ENCODE measurements at regions not wholly inside any gene's neighbourhood (a gene's known extent, or its start where the extent isn't known, plus 50 kb on each side); places are given as distances from the start of the nearest gene placed in this dataset.
"Not testable (repeated sequence)": the region's sequence is repeated elsewhere in the genome, so short reads cannot be mapped to it uniquely, and the experiment has no call there.

DNA sequence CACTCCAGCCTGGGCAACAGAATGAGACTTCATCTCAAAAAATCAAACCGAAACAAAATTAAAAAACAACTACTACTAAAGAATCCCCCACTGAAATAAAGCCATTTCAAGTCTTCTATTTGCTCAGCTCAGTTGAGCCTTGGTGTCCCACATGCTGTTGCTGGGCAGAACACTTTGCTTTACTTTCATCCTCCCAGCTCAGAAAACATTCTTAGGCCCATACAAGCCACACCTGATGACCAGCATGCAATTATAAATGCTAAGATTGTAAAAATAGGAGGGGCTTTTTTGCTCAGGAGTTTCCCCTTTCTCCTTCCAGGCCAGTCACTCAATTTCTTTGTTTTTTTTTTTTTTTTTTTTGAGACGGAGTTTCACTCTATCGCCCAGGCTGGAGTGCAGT lies 94.6 kb upstream of the PRSS12 start:
- 100% methylated on average over 1 of the region's 3 CpGs for whole genome bisulfite sequencing (ENCODE audit: insufficient coverage, insufficient read length)

DNA sequence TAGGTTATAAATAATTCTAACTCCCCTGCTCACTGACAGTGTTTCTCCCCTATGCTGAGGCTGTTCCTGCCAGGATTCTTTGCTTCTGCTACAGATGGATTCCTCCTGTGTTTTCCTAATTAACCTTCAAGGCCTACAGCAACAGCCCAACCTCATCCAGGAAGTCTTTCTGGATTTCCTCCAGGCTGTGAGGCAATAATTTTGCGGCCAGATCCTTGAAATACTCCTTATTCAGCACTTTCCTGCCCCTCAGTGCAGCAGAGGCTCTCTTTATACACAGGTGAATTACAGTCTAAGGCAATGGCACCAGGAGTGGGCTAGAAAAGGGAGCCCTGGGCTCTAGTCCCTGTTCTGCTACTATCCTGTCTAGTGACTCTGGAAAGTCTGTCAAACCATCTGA lies 102.1 kb upstream of the PRSS12 start:
- H3K4me3 ChIP-seq (ENCODE audit: low read length); H3K36me3 ChIP-seq (ENCODE audit: control insufficient read depth, insufficient read depth, low read length); H3K9me3 ChIP-seq (ENCODE audit: control insufficient read depth, insufficient read depth, low read length); H3K27ac ChIP-seq (ENCODE audit: low read length); H3K4me1 ChIP-seq (ENCODE audit: control insufficient read depth, insufficient read depth, low read length); DNase-seq (ENCODE audit: low read depth, low spot score); H3K27me3 ChIP-seq (ENCODE audit: control insufficient read depth, insufficient read depth, low read length): not testable (repeated sequence)
- WGBS (ENCODE audit: insufficient coverage, insufficient read length) = no CpG with 5 or more reads among the region's 1 CpG

More for the DNA sequence above, 94.6 kb upstream of the PRSS12 start:
- DNase-seq (ENCODE audit: low read depth, low spot score); H3K4me1 ChIP-seq (ENCODE audit: control insufficient read depth, insufficient read depth, low read length); H3K36me3 ChIP-seq (ENCODE audit: control insufficient read depth, insufficient read depth, low read length); H3K27me3 ChIP-seq (ENCODE audit: control insufficient read depth, insufficient read depth, low read length); H3K27ac ChIP-seq (ENCODE audit: low read length); H3K4me3 ChIP-seq (ENCODE audit: low read length); H3K9me3 ChIP-seq (ENCODE audit: control insufficient read depth, insufficient read depth, low read length): not testable (repeated sequence)

DNA sequence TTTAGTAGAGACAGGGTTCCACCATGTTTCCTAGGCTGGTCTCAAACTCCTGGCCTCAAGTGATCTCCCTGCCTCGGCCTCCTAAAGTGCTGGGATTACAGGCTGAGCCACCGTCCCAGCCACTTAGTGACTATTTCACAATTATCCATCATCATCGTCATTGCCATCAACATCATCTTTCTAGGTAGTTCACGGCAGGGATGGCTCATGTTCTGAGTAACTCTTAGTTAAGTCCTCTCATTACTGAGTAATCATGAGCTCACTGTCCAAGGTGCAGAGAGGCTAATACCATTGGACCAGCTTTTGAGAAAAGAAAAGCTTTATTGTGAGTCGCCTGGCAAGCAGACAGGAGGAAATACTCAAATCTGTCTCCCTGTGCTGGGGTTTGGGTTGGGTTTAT lies 108.6 kb upstream of the PRSS12 start:
- H3K27me3 ChIP-seq (ENCODE audit: control insufficient read depth, insufficient read depth, low read length); DNase-seq (ENCODE audit: low read depth, low spot score); H3K4me3 ChIP-seq (ENCODE audit: low read length); H3K4me1 ChIP-seq (ENCODE audit: control insufficient read depth, insufficient read depth, low read length); H3K27ac ChIP-seq (ENCODE audit: low read length); H3K36me3 ChIP-seq (ENCODE audit: control insufficient read depth, insufficient read depth, low read length); H3K9me3 ChIP-seq (ENCODE audit: control insufficient read depth, insufficient read depth, low read length): not testable (repeated sequence)
- no CpG with 5 or more reads among the region's 5 CpGs for WGBS (ENCODE audit: insufficient coverage, insufficient read length)

DNA sequence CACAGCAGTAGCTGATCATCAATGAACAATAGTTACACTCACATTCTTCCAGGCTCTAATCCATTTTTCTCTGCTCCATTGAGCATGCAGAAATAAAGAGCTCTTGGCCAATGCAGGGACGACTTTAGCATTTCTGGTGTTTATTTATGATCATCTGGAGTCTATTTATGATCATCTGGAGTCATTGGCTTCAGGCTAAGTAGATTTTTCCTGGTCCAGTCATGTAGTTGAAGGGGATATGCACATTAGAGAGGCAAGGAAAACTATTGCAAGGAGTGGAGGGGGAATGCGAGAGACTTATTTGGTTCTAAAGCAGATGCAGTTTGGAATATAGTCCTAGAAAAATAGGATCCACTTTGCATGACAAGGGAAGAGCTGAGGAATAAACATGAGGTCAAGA lies 113.0 kb upstream of the PRSS12 start:
- not testable (repeated sequence) for H3K4me3 ChIP-seq (ENCODE audit: low read length); H3K9me3 ChIP-seq (ENCODE audit: control insufficient read depth, insufficient read depth, low read length); DNase-seq (ENCODE audit: low read depth, low spot score); H3K27me3 ChIP-seq (ENCODE audit: control insufficient read depth, insufficient read depth, low read length); H3K27ac ChIP-seq (ENCODE audit: low read length); H3K4me1 ChIP-seq (ENCODE audit: control insufficient read depth, insufficient read depth, low read length); H3K36me3 ChIP-seq (ENCODE audit: control insufficient read depth, insufficient read depth, low read length)
- no CpG with 5 or more reads among the region's 2 CpGs for WGBS (ENCODE audit: insufficient coverage, insufficient read length)

- not testable (repeated sequence) for H3K4me3 ChIP-seq (ENCODE audit: low read length); H3K9me3 ChIP-seq (ENCODE audit: control insufficient read depth, insufficient read depth, low read length); H3K36me3 ChIP-seq (ENCODE audit: control insufficient read depth, insufficient read depth, low read length); H3K4me1 ChIP-seq (ENCODE audit: control insufficient read depth, insufficient read depth, low read length); DNase-seq (ENCODE audit: low read depth, low spot score); H3K27me3 ChIP-seq (ENCODE audit: control insufficient read depth, insufficient read depth, low read length); H3K27ac ChIP-seq (ENCODE audit: low read length)
- WGBS (ENCODE audit: insufficient coverage, insufficient read length) = no CpG with 5 or more reads among the region's 3 CpGs
These were observed 121.3 kb upstream of the PRSS12 start for GRCh38 chr4:118474001-118474626.

GRCh38 chr4:118474771-118475170 lies 122.0 kb upstream of the PRSS12 start:
- not testable (repeated sequence) for H3K27me3 ChIP-seq (ENCODE audit: control insufficient read depth, insufficient read depth, low read length); H3K4me3 ChIP-seq (ENCODE audit: low read length); H3K36me3 ChIP-seq (ENCODE audit: control insufficient read depth, insufficient read depth, low read length); H3K27ac ChIP-seq (ENCODE audit: low read length); H3K4me1 ChIP-seq (ENCODE audit: control insufficient read depth, insufficient read depth, low read length); DNase-seq (ENCODE audit: low read depth, low spot score); H3K9me3 ChIP-seq (ENCODE audit: control insufficient read depth, insufficient read depth, low read length)

DNA sequence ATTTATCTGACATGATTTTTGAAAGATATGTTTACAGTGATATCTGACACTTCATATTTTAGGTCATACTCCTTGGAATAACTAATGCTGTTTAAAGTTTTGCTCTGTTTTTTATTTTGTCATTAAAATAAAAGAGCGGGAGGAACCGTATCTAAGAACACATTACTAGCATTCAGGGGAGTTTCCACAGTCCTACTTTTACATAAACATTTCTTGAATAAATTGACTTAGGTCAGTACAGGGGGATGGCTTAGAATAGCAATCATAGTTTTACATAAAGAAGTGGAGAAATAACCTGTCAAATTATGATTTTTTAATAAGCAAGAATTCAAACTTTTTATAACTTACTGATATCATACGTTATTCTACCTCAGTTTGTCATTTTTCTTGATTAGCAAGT lies 123.1 kb upstream of the PRSS12 start:
- no CpG with 5 or more reads among the region's 3 CpGs for WGBS (ENCODE audit: insufficient coverage, insufficient read length)
- H3K9me3 ChIP-seq (ENCODE audit: control insufficient read depth, insufficient read depth, low read length); H3K27ac ChIP-seq (ENCODE audit: low read length); H3K4me1 ChIP-seq (ENCODE audit: control insufficient read depth, insufficient read depth, low read length); H3K36me3 ChIP-seq (ENCODE audit: control insufficient read depth, insufficient read depth, low read length); H3K27me3 ChIP-seq (ENCODE audit: control insufficient read depth, insufficient read depth, low read length); DNase-seq (ENCODE audit: low read depth, low spot score); H3K4me3 ChIP-seq (ENCODE audit: low read length): not testable (repeated sequence)

DNA sequence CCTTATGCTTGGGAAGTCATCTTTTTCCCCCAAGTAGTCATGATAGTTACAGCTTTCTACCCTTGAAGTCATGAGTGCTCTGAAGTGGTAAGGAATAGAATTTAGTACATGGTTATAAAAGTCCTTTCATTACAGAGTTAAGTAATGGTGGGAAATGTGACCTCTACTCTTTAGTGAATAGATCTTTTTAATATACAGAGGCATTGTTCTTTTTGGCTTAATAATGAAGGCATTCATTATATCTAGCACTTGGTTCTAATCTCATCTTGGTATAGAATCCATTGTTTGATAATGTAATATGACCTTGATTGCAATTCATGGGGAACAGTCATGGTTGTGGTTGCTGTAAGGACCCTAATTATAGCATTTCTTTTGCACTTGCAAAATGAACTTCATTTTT lies 125.0 kb upstream of the PRSS12 start:
- H3K36me3 ChIP-seq (ENCODE audit: control insufficient read depth, insufficient read depth, low read length); H3K27ac ChIP-seq (ENCODE audit: low read length); DNase-seq (ENCODE audit: low read depth, low spot score); H3K4me3 ChIP-seq (ENCODE audit: low read length); H3K4me1 ChIP-seq (ENCODE audit: control insufficient read depth, insufficient read depth, low read length); H3K9me3 ChIP-seq (ENCODE audit: control insufficient read depth, insufficient read depth, low read length); H3K27me3 ChIP-seq (ENCODE audit: control insufficient read depth, insufficient read depth, low read length): not testable (repeated sequence)

- DNase-seq (ENCODE audit: low read depth, low spot score); H3K9me3 ChIP-seq (ENCODE audit: control insufficient read depth, insufficient read depth, low read length); H3K27me3 ChIP-seq (ENCODE audit: control insufficient read depth, insufficient read depth, low read length); H3K4me1 ChIP-seq (ENCODE audit: control insufficient read depth, insufficient read depth, low read length); H3K27ac ChIP-seq (ENCODE audit: low read length); H3K4me3 ChIP-seq (ENCODE audit: low read length); H3K36me3 ChIP-seq (ENCODE audit: control insufficient read depth, insufficient read depth, low read length): not testable (repeated sequence)
- no CpG with 5 or more reads among the region's 3 CpGs for WGBS (ENCODE audit: insufficient coverage, insufficient read length)
These were observed 133.1 kb upstream of the PRSS12 start for GRCh38 chr4:118485801-118486314.

GRCh38 chr4:118492963-118493362 lies 140.2 kb upstream of the PRSS12 start:
- H3K27me3 ChIP-seq (ENCODE audit: control insufficient read depth, insufficient read depth, low read length); H3K36me3 ChIP-seq (ENCODE audit: control insufficient read depth, insufficient read depth, low read length); DNase-seq (ENCODE audit: low read depth, low spot score); H3K27ac ChIP-seq (ENCODE audit: low read length); H3K4me3 ChIP-seq (ENCODE audit: low read length); H3K9me3 ChIP-seq (ENCODE audit: control insufficient read depth, insufficient read depth, low read length); H3K4me1 ChIP-seq (ENCODE audit: control insufficient read depth, insufficient read depth, low read length): not testable (repeated sequence)
- no CpG with 5 or more reads among the region's 4 CpGs for WGBS (ENCODE audit: insufficient coverage, insufficient read length)

- not testable (repeated sequence) for H3K36me3 ChIP-seq (ENCODE audit: control insufficient read depth, insufficient read depth, low read length); DNase-seq (ENCODE audit: low read depth, low spot score); H3K27ac ChIP-seq (ENCODE audit: low read length); H3K4me3 ChIP-seq (ENCODE audit: low read length); H3K27me3 ChIP-seq (ENCODE audit: control insufficient read depth, insufficient read depth, low read length); H3K9me3 ChIP-seq (ENCODE audit: control insufficient read depth, insufficient read depth, low read length); H3K4me1 ChIP-seq (ENCODE audit: control insufficient read depth, insufficient read depth, low read length)
- WGBS (ENCODE audit: insufficient coverage, insufficient read length) = no CpG with 5 or more reads among the region's 6 CpGs
These were observed 141.6 kb upstream of the PRSS12 start for GRCh38 chr4:118494437-118494836.
